GM12873 (cell line): ENCODE measurements at regions not wholly inside any gene's neighbourhood (a gene's known extent, or its start where the extent isn't known, plus 50 kb on each side); places are given as distances from the start of the nearest gene placed in this dataset.

ENCODE experiments used
- TF ChIP-seq, protein P1 (sequence below): IDR thresholded peaks from 2 replicates; pipeline ENCODE4 v1.5.1; 2012; ENCODE audit warnings: low read depth, mild to moderate bottlenecking, moderate library complexity, low read length, control low read depth; ENCODE audit not compliant: insufficient read depth; ENCODE audit errors: missing control alignments

DNA sequence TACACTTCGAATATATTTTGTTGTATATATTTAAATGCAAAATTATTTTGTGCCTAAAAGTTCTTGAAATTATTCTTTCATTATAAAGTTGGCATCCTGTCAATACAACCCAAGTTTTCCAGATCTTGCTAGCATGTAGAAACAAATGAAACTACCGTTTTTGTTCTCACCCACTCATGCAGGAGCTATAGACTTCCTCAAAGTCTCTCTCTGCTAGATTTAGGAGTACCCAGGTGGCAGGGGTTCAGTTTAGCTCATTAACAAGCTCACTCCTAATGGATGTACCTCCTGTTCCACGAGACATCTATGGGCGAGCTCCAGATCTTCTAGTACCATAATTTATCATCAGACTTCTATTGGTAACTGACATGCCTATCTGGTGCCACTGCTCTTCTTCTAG, 390.2 kb upstream of the POU3F1 start:
- TF ChIP-seq, protein P1, sequence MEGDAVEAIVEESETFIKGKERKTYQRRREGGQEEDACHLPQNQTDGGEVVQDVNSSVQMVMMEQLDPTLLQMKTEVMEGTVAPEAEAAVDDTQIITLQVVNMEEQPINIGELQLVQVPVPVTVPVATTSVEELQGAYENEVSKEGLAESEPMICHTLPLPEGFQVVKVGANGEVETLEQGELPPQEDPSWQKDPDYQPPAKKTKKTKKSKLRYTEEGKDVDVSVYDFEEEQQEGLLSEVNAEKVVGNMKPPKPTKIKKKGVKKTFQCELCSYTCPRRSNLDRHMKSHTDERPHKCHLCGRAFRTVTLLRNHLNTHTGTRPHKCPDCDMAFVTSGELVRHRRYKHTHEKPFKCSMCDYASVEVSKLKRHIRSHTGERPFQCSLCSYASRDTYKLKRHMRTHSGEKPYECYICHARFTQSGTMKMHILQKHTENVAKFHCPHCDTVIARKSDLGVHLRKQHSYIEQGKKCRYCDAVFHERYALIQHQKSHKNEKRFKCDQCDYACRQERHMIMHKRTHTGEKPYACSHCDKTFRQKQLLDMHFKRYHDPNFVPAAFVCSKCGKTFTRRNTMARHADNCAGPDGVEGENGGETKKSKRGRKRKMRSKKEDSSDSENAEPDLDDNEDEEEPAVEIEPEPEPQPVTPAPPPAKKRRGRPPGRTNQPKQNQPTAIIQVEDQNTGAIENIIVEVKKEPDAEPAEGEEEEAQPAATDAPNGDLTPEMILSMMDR, result no peak

DNA sequence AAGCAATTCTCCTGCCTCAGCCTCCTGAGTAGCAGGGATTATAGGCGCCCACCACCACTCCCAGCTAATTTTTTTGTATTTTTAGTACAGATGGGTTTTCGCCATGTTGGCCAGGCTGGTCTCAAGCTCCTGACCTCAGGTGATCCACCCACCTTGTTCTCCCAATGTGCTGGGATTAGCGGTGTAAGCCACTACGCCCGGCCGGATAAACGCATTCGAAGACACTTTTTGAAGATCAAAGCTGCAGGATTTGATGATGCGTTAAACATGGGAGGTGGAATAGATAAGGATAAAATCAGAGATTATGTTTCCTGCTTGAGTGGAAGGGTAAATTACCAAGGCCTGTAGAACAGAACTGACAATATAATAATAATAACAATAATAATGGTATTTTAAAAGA, 389.4 kb upstream of the POU3F1 start:
- TF ChIP-seq, protein P1, result no peak

DNA sequence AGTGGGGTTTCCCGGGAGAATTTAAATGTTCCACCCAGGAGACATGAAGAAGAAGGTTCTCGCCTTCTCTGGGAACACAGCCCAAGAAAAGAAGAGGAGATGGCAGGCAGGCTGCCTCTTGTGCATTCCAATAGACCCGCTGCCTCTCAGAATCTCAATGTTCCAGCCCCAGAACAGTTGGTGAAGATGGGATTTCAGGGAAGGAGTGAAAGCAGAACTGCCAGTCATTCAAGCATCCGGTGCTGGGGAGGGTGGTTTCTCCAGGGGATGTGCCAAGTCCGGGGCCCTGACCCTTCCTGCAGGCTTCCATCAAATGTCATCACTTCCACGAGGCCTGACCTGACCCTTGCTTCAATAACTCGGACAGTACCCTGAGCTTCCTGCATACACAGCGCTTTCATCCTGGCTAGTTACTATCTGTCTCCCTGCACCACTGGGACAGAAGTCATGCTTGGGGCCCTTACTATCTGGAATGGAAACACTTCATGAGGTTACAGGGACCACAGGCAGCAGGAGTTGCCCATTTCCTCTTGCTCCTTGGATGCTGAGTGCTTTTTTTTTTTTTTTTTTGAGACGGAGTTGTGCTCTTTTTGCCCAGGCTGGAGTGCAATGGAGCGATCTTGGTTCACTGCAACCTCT, 386.6 kb upstream of the POU3F1 start:
- TF ChIP-seq, protein P1, result no peak

DNA sequence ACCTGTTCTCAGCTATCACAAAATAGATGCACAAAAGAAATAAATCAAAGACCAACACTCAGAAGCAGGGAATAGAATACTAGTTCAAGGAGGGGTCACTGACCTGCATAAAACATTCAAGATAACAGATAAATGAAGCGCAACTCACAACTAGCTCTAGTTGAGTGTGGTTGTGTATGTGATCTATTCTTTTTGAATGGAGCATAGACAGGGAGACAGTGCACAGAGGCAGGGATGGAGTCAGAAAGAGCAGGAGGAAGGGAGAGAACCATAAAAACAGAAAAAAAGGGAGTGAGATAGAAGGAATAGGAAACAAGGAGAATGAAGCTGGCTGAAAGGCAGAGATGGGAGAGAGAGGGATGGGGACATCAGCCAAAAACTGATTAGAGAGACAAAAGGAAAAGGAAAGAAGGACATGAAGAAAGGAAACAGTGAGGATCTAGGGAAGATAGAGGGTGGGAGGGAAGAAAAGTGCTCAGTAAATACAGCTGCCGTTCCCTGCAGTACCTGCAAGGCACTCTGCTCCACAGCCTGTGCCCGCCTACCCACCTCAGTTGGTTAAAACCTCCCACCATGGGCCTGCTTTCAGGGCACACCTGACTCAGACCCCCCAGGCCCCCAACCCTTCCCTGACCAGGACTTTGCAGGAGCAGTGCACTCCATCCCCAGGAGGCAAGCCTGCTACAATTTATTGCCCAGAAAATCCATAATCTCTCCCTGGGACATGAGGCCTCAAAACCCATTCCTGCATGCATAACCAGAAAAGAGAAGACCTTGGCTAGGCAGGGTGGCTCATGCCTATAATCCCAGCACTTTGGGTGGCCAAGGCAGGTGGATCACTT, 385.2 kb upstream of the POU3F1 start:
- TF ChIP-seq, protein P1, result no peak

DNA sequence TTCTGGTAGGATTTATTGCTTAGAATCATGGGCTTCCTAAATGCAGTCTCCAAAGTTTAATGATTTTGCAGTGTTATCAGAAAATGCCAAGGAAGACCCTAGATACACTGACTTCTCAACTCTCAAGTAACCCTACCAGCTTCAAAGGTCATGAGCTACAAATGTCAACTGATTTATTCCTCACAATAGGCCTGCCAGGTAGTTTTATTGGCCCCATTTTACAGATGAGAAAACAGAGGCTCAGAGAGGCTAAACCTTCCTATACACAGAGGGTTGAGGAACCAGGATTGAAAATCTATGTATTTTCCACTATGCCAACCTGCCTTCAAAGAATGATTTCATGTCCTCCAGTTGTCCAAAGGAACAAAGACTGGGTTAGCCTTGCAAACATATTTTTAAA, 384.4 kb upstream of the POU3F1 start:
- TF ChIP-seq, protein P1, result no peak

DNA sequence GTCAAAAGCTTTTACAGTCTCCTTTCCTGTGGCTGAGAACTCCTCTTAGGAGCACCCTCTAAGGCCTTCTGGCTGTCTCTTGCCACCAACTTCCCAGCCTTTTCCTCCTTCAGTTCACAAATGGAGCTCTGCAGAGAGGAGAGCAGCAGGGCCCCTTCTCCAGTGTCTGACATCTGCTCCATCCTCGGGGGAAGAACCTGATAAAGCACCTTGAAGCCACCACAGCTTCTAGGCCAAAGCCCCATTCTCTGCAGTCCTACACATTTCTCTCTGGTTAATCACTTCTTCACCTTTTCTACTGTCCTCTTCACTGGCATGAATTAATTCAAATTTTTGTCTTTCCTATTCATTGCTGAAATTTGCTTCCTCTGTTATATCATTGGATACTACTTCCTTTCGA, 378.1 kb upstream of the POU3F1 start:
- TF ChIP-seq, protein P1, result no peak

DNA sequence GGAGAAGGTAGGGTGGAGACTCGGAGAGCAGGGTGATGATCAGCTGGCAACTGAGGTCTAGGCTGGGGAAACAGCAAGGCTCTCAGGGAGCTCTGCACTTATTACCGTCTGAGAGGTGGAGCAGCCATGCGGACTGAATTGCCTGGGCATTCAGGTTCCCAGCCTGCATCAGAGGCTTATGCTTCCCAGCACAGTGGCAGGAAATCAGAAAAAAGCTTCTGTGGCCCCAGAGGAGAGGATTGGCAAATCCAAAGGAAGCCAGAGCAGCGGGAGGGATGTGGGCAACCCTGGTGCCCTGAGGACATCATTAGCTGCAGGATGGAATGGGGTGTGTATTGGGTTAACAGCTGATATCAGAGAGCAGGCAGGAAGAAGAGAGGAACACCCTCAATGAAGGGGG, 374.1 kb upstream of the POU3F1 start:
- TF ChIP-seq, protein P1, result no peak
